ENCODE measurements at regions not wholly inside any gene's neighbourhood (a gene's known extent, or its start where the extent isn't known, plus 50 kb on each side); places are given as distances from the start of the nearest gene placed in this dataset.
"Not testable (repeated sequence)": the region's sequence is repeated elsewhere in the genome, so short reads cannot be mapped to it uniquely, and the experiment has no call there.

GRCh38 chr6:140264431-140264830 is 890.0 kb upstream of the CITED2 start:
- no peak for DNase-seq (ENCODE audit: low read depth)

- DNase-seq (ENCODE audit: low read depth), result not testable (repeated sequence)
Measured at GRCh38 chr6:140258302-140258701, 883.9 kb upstream of the CITED2 start.

DNA sequence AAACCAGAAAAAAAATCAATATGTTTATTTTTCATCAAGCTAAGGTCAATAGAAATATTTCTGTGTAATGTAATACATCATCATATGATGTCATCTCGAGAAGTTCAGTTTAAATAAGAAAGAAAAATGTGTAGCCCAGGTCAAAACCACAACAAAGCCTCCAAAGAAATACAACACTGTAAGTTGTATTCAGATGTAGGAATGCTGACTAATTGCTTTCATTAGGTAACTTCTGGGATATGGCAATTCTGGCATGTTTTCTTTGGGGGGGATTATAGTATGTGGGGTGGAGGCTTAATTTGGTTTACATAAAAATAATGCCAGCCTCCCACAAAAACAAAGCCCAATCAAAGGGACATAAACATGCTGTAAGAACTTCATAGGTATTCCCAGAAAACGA is 881.8 kb upstream of the CITED2 start:
- no peak for DNase-seq (ENCODE audit: low read depth)

DNA sequence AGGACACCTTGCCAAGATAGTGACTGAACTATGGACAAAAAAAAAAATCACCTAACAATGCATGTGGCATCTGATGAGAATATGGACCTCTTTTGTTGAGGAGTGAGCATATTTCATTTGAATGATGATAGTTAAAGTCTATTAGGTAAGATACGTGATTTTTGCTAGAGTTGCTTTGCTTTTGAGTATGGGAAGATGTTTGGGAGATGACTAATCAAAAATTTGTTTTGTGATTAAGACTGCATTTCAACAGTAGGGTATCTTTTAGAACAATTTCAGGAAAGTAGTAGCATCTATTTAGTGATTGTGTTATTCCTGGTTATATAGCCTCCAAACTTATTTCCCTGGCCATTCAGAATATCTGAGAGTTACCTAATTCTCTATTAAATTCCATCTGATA is 878.6 kb upstream of the CITED2 start:
- DNase-seq (ENCODE audit: low read depth), result no peak

- DNase-seq (ENCODE audit: low read depth), result no peak
Measured at GRCh38 chr6:140252099-140252498, 877.7 kb upstream of the CITED2 start.

DNA sequence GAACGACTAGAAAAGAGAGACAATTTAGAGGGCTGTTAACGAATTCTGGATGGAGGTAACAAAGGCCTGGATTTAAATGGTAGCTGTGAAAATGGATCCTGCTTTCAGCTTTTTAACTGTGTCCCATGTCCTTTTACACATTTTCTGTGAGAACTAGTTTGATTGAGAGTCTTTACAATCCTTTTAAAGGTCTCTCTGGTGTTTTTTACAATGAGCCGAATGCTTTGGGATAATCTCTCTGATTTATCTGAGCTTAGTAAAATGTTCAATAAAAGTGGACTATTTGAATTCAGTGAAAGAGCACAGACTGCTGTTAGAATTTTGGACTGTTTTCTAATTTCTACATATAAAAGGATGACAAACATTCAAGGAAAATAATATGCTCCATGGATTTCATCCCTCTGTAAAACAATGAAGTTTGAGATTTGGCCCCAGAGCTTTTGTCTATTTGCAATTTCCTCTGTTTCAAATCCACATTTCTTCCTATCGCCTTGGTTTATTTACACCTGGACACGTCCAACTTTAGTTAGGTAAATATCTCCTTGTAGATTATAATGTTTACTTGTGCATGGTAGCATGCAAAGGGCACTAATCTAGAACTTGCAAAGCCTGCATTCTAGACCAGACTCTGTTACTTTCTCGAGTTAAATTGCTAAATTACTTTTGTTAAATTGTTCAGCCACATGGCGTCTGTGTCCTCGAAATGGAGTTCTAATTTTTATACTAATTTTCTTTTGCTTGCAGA is 871.0 kb upstream of the CITED2 start:
- no peak for DNase-seq (ENCODE audit: low read depth)

DNA sequence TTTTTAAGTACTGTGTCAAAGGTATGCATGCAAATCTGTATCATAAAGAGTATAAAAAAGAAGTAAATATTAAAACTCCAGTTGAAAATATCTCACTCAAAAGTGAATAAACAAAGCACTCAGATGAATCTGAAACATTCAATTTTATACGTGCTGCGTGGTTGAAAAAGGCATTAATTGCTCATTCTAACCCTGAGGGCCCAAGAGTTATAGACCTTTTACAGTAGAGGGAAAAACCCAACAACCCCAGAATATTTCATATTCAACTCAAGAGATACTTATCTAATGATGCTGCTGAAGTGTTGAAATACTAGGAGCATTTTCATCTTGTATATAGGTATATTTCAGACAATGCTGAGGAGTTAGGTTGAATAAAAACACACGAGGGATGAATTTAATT is 862.8 kb upstream of the CITED2 start:
- no peak for DNase-seq (ENCODE audit: low read depth)

DNA sequence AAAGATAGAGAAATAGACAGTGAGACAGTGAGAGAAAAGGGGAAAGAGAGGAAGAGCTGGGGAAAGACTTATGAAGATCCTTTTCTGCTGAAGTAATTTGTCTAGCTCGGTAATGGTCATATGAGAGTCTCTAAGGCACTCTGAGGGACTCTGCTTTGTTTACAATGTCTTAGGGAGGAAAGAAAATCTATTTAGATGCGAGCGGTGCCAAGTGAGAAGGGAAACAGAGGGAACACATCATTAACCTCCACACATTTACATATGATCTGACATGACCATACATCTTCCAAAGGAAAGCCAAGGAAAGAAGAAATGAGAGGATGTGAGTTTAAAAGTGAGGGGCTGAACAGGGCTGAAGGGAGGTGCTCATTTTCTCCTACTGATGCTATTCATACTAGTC is 862.3 kb upstream of the CITED2 start:
- no peak for DNase-seq (ENCODE audit: low read depth)

GRCh38 chr6:140230282-140230681 is 855.8 kb upstream of the CITED2 start:
- no peak for DNase-seq (ENCODE audit: low read depth)

GRCh38 chr6:140228491-140228890 is 854.0 kb upstream of the CITED2 start:
- DNase-seq (ENCODE audit: low read depth), result no peak

- DNase-seq (ENCODE audit: low read depth), result no peak
Measured at GRCh38 chr6:140226637-140227036, 852.2 kb upstream of the CITED2 start.

GRCh38 chr6:140225701-140226436 is 851.4 kb upstream of the CITED2 start:
- DNase-seq (ENCODE audit: low read depth), result peak; percentile 22

GRCh38 chr6:140217283-140217682 is 842.8 kb upstream of the CITED2 start:
- DNase-seq (ENCODE audit: low read depth), result no peak

DNA sequence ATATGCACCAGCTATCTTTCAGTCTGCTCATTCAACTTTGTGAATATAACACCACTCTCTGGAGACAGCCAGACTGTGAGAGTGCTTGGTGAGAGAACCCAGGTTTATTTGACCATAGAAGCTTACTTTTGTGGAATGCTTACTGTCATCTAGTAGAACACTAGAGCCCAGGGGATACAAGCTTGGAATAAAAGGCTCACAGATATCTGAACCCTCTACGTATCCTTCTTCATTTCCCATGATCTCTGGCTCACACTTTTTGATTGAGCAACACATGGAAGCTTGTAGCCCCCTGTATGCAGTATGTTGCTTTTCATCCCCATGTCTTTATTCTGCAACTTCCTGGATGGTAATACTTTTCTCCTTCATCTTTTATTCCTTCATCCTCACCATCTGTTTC is 835.3 kb upstream of the CITED2 start:
- DNase-seq (ENCODE audit: low read depth), result no peak

GRCh38 chr6:140208286-140208685 is 833.8 kb upstream of the CITED2 start:
- DNase-seq (ENCODE audit: low read depth), result no peak

DNA sequence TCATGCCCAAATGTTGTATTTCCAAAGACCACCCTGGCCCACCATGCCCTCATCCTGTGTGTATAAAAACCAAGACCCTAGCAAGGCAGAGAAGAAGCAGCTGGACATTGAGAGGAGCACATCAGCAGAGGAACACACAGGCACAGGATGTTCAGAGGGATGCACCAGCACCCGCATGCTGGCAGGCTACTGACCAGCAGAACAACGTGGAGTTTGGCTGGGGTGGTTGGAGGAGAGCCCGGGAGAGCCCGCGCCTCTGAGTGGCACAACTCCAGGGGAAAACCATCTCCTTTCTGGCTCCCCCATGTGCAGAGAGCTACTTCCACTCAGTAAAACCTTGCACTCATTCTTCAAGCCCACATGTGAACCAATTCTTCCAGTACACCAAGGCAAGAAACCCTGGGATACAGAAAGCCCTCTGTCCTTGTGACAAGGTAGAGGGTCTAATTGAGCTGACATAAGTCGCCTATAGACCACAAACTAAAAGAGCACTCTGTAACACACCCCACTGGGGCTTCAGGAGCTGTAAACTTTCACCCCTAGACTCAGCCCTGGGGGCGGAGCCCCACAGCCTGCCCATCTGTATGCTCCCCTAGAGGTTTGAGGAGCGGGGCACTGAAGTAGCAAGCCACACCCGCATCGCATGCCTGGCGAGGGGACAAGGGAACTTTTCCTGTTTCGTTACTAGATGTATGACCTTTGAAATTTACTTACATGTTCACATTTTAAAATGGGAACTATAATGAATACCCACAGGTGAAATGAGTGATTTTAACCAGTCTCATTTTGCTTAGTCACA is 831.5 kb upstream of the CITED2 start:
- no peak for DNase-seq (ENCODE audit: low read depth)

DNA sequence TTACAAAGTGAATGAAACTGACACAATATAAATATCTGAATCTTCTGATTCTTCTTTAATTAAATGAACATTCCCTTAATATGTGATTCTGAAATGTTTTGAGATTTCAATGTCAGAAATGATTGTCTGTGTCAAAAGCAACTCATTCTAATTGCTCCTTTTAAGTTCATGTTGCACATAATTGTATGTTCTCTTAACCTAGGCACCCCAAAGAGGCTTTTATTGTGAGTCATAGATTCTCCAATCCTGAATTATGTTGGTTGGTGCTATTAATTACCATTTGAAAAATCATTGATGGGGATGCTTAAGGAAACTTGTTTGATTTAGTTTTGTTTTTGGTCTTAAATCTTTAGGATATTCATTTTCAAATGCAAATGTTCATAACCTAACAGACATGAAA is 829.7 kb upstream of the CITED2 start:
- no peak for DNase-seq (ENCODE audit: low read depth)

- peak; percentile 40 for DNase-seq (ENCODE audit: low read depth)
Measured at GRCh38 chr6:140203661-140204147, 829.3 kb upstream of the CITED2 start.

DNA sequence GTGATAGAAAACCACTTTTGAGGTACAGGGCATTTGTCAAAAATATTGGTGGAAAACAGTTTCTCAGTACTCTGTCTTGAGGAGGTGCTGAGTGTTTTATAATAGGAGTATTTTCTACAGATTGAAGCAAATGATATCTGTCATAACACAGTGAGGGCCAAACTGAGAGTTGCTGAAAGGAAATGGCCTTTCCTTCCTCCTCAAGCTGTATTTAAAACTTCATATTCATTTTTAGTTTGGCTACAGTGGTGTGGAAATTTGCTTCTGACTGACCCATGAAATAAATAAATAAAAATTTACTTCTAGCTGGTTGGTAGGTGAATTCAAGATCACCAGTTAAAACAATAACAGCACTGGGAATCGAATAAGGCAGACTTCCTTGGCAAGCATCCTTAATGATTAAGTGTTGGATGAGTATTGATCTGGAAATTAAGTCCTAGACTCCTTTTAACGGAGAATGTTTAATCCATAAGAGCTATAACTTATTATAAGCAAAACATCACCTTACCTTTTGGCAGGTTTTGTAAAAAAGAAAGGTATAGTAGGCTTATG is 828.6 kb upstream of the CITED2 start:
- DNase-seq (ENCODE audit: low read depth), result no peak

DNA sequence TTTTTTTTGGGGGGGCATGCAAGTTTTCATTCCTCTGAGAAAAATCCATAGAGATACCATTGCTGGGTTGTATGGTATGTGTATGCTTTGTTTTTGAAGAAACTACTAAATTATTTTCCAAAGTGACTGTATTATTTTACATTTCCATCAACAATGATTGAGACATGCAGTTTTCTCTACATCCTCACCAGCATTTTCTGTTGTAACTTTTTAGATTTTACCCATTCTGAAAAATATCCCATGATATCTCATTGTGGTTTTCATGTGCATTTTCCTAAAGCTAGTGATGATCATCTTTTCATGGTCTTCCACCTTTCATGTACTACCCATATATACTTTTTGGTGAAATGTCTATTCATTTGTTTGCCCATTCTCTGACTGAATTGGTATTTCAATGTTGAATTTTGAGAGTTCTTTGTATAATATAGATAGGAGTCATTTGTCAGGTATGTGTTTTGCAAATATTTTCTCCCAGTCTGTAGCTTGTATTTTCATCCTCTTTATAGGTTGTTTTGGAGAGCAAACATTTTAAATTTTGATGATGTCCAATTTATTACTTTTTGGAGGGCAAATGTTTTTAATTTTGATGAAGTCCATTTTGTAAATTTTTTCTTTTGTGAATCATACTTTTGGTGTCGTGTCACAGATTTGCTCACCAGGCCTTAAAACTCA is 827.5 kb upstream of the CITED2 start:
- DNase-seq (ENCODE audit: low read depth), result no peak

DNA sequence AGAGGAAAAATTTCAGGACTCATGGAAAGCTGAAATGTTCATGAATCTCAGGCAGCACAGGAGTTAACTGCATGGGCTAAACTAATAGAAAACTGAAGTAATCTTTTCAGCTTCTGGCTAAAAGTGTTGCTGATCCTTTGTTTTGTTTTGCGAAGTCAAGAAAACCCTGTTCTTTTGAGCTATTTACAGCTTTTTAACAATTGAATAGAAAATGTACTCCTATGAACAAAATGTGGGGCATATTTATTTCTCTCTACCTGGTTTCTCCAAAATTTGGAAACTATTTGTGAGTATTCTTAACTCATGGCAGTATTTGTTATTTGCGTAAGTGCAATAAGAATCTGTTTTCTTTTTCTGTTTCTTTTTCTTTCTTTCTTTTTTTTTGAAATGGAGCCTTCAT is 818.8 kb upstream of the CITED2 start:
- DNase-seq (ENCODE audit: low read depth), result no peak

- DNase-seq (ENCODE audit: low read depth), result no peak
Measured at GRCh38 chr6:140192018-140192417, 817.6 kb upstream of the CITED2 start.

All from GM04504 (cell line).